GM13977 (cell line): ENCODE measurements at regions not wholly inside any gene's neighbourhood (a gene's known extent, or its start where the extent isn't known, plus 50 kb on each side); places are given as distances from the start of the nearest gene placed in this dataset.
"Not testable (repeated sequence)": the region's sequence is repeated elsewhere in the genome, so short reads cannot be mapped to it uniquely, and the experiment has no call there.

ENCODE experiments used
- DNase-seq: peaks from one replicate; pipeline ENCODE4 v3.0.0; 2012; ENCODE audit warnings: low spot score
- CTCF ChIP-seq: IDR thresholded peaks from 2 replicates; pipeline ENCODE4 v1.5.1; 2012; ENCODE audit warnings: mild to moderate bottlenecking, control low read depth; ENCODE audit not compliant: insufficient read depth; ENCODE audit errors: extremely low read depth, missing control alignments
- in situ Hi-C: fragments of 300-500 bp; cut with MboI; formaldehyde crosslinking; loops from one replicate; pipeline ENCODE4 v1.12.0; 2022; ENCODE audit warnings: low sequenced_read_pairs, low pct_unique_long_range_greater_than_20kb, mixed read lengths, inconsistent platforms; ENCODE audit not compliant: unreplicated experiment

GRCh38 chr11:21653951-21654421, 538.9 kb upstream of the ANO5 start:
- no peak for TF ChIP-seq CTCF
- DNase-seq = no peak
- in situ Hi-C loops = no loop called here

GRCh38 chr11:21656065-21656464, 536.8 kb upstream of the ANO5 start:
- in situ Hi-C loops = no loop called here
- TF ChIP-seq CTCF = no peak
- no peak for DNase-seq

GRCh38 chr11:21658654-21659193, 534.2 kb upstream of the ANO5 start:
- in situ Hi-C loops = no loop called here
- no peak for TF ChIP-seq CTCF
- no peak for DNase-seq

GRCh38 chr11:21659377-21659776, 533.5 kb upstream of the ANO5 start:
- DNase-seq, in situ Hi-C loops: not testable (repeated sequence)

GRCh38 chr11:21659961-21660360, 532.9 kb upstream of the ANO5 start:
- no peak for TF ChIP-seq CTCF
- in situ Hi-C loops = no loop called here
- DNase-seq = no peak

- in situ Hi-C loops = no loop called here
- no peak for TF ChIP-seq CTCF
Observed at GRCh38 chr11:21675049-21675616, 517.8 kb upstream of the ANO5 start.

GRCh38 chr11:21687643-21688042, 505.2 kb upstream of the ANO5 start:
- TF ChIP-seq CTCF = no peak
- DNase-seq = no peak
- in situ Hi-C loops = no loop called here

More at GRCh38 chr11:21675049-21675616, 517.8 kb upstream of the ANO5 start:
- no peak for DNase-seq
